GM20000 (cell line): ENCODE measurements at regions not wholly inside any gene's neighbourhood (a gene's known extent, or its start where the extent isn't known, plus 50 kb on each side); places are given as distances from the start of the nearest gene placed in this dataset.
"Not testable (repeated sequence)": the region's sequence is repeated elsewhere in the genome, so short reads cannot be mapped to it uniquely, and the experiment has no call there.

Experiments used
- DNase-seq: peaks from one replicate; pipeline ENCODE4 v3.0.0; 2012; ENCODE audit warnings: low spot score
- TF ChIP-seq, protein P1 (sequence below): IDR thresholded peaks from 2 replicates; pipeline ENCODE4 v1.5.1; 2012; ENCODE audit warnings: mild to moderate bottlenecking, control low read depth; ENCODE audit errors: extremely low read depth, missing control alignments

GRCh38 chr6:30823534-30823865, 60.8 kb upstream of the DDR1 start:
- no peak for DNase-seq
- TF ChIP-seq, protein P1, sequence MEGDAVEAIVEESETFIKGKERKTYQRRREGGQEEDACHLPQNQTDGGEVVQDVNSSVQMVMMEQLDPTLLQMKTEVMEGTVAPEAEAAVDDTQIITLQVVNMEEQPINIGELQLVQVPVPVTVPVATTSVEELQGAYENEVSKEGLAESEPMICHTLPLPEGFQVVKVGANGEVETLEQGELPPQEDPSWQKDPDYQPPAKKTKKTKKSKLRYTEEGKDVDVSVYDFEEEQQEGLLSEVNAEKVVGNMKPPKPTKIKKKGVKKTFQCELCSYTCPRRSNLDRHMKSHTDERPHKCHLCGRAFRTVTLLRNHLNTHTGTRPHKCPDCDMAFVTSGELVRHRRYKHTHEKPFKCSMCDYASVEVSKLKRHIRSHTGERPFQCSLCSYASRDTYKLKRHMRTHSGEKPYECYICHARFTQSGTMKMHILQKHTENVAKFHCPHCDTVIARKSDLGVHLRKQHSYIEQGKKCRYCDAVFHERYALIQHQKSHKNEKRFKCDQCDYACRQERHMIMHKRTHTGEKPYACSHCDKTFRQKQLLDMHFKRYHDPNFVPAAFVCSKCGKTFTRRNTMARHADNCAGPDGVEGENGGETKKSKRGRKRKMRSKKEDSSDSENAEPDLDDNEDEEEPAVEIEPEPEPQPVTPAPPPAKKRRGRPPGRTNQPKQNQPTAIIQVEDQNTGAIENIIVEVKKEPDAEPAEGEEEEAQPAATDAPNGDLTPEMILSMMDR, result no peak

DNA sequence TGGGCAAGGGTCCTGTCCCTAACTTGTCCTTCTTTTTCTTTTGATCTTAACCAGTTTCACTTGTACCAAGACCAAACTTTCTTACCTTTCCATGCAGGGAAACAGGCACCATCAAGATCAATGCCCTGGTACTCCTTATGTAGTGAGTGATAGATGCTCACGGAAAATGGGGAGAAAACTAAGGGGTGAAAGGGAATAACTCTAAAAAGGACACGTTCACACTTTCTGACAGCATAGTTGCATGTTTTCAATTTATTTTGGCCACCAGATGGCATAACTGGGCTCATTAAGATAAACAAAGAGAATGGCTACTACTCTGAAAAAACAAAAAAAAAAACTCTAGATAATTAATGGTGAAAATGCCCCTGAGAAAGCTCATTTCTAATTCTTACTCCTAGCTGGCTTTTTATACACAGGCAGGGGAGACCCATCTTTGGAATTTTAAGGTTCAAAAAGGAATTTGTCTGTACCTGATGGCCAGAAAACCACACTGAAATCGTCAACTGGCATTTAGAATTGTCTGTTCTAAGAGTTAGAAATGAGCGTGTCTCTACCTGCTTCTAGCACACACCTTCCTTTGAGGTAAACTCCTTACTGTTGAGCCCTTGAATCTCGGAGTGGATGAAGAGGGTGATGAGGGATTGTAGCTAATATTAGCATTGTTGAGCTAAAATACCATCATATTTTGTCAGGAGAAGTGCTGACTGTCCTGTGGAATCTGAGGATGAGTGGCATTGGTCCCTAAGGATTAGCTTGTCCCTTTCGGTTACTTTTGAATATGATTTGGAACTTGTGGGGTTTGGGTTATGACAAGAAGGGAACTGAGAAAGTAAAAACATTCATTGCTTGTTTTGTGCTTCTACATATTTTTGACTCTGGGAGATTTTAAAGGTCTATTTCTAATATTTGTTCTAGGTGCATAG, 62.2 kb upstream of the DDR1 start:
- peak; percentile 61 for DNase-seq
- TF ChIP-seq, protein P1, result peak; percentile 37

GRCh38 chr6:30820193-30820592, 64.1 kb upstream of the DDR1 start:
- DNase-seq, result no peak
- TF ChIP-seq, protein P1, result no peak

DNA sequence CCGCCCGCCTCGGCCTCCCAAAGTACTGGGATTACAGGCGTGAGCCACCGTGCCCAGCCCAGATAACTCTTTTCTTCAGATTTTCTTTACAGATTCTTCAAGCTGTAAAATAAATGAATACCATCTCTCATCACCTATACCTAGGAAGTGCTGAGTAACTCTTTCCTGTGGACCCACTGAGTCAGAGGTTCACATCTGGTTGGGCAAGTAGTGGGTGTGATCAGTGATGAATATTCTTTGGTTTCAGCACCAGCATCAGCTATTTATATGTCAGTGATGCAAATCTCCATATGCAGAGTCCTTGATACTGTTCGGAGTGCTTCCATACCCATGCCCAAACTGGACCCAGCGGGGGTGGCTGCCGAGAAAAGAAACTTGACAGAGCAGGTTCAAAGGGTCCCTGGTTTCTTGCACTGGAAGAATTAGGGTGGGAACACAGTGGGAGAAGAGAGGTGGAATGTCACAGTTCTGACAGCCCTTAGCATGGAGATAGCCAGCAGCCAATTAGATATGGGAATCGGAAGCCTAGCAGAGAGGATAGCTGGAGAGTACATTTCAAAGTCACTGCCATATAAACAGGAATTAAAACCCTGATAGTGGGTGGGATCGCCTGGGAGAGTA, 64.9 kb upstream of the DDR1 start:
- no peak for DNase-seq
- TF ChIP-seq, protein P1, result no peak

GRCh38 chr6:30818391-30818841, 65.9 kb upstream of the DDR1 start:
- no peak for DNase-seq

DNA sequence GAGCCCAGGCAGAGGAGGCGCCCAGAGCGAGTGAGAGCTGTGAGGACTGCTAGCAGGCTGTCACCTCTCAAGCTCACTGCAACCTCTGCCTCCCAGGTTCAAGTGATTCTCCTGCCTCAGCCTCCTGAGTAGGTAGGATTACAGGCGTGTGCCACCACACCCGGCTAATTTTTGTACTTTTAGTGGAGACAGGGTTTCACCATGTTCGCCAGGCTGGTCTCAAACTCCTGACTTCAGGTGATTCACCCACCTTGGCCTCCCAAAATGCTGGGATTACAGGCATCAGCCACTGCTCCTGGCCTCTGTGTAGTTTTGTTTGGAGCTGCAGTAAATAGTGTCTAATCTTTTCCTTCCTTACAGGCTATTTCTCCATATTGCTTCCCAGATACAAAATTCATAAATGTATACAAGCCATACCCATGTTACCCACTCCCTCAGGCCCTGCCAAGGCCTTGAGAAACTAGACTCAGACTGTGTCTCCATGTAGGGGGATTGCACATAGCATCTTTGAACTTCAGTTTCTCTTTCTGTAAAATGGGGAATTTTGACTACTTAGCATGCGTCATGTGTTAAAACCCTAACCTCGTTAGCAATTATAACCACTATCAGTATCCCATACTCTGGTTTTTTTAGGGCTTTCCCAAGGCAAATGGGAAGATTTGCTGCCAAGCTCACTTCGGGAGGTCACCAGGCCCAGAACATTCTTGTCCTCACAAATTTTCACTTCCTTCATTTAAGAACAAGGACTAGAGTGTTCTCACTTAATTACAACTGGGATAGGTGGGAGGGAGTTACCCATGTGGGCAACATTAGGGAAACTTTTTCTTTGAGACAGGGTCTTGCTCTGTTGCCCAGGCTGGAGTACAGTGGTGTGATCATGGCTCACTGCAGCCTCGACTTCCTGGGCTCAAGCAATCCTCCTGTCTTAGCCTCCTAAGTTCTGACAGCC, 67.3 kb upstream of the DDR1 start:
- peak; percentile 70 for DNase-seq
- TF ChIP-seq, protein P1, result no peak

More at GRCh38 chr6:30818391-30818841, 65.9 kb upstream of the DDR1 start:
- TF ChIP-seq, protein P1, result no peak

- not testable (repeated sequence) for DNase-seq
Measured at GRCh38 chr6:30816296-30816695, 68.0 kb upstream of the DDR1 start.

DNA sequence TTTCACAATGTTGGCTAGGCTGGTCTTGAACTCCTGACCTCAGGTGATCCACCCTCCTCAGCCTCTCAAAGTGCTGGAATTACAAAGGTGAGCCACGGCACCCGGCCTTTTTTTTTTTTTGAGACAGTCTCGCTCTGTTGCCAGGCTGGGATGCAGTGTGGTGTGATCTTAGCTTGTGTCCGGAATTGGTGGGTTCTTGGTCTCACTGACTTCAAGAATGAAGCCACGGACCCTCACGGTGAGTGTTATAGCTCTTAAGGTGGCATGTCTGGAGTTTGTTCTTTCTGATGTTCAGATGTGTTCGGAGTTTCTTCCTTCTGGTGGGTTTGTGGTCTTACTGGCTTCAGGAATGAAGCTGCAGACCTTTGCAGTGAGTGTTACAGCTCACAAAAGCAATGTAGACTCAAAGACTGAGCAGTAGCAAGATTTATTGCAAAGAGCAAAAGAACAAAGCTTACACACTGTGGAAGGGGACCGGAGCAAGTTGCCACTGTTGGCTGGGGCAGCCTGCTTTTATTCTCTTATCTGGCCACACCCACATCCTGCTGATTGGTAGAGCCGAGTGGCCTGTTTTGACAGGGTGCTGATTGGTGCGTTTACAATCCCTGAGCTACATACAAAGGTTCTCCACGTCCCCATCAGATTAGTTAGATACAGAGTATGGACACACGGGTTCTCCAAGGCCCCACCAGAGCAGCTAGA, 69.1 kb upstream of the DDR1 start:
- DNase-seq, result not testable (repeated sequence)
